ENCODE measurements at regions not wholly inside any gene's neighbourhood (a gene's known extent, or its start where the extent isn't known, plus 50 kb on each side); places are given as distances from the start of the nearest gene placed in this dataset.

- DNase-seq = no peak
Observed at GRCh38 chr22:27378311-27378800, 423.2 kb downstream of the MN1 start.

- no peak for DNase-seq
Observed at GRCh38 chr22:27378995-27379394, 422.6 kb downstream of the MN1 start.

GRCh38 chr22:27380855-27381254 lies 420.7 kb downstream of the MN1 start:
- DNase-seq = no peak

GRCh38 chr22:27381552-27381951 lies 420.0 kb downstream of the MN1 start:
- DNase-seq = no peak

GRCh38 chr22:27381960-27382742 lies 419.4 kb downstream of the MN1 start:
- DNase-seq = no peak

- DNase-seq = no peak
Observed at GRCh38 chr22:27382947-27383346, 418.6 kb downstream of the MN1 start.

GRCh38 chr22:27383896-27384295 lies 417.7 kb downstream of the MN1 start:
- DNase-seq = no peak

GRCh38 chr22:27385261-27385998 lies 416.1 kb downstream of the MN1 start:
- DNase-seq = no peak

- DNase-seq = no peak
Observed at GRCh38 chr22:27386186-27386585, 415.4 kb downstream of the MN1 start.

GRCh38 chr22:27387561-27387960 lies 414.0 kb downstream of the MN1 start:
- DNase-seq = no peak

GRCh38 chr22:27388090-27388600 lies 413.4 kb downstream of the MN1 start:
- no peak for DNase-seq

GRCh38 chr22:27389727-27390075 lies 411.9 kb downstream of the MN1 start:
- DNase-seq = no peak

- no peak for DNase-seq
Observed at GRCh38 chr22:27391092-27391770, 410.3 kb downstream of the MN1 start.

- no peak for DNase-seq
Observed at GRCh38 chr22:27393371-27393770, 408.2 kb downstream of the MN1 start.

- no peak for DNase-seq
Observed at GRCh38 chr22:27394806-27395404, 406.7 kb downstream of the MN1 start.

- DNase-seq = no peak
Observed at GRCh38 chr22:27397036-27397953, 404.3 kb downstream of the MN1 start.

GRCh38 chr22:27397954-27398342 lies 403.6 kb downstream of the MN1 start:
- no peak for DNase-seq

GRCh38 chr22:27399161-27399560 lies 402.4 kb downstream of the MN1 start:
- DNase-seq = no peak

- no peak for DNase-seq
Observed at GRCh38 chr22:27400811-27401210, 400.7 kb downstream of the MN1 start.

GRCh38 chr22:27401321-27401720 lies 400.2 kb downstream of the MN1 start:
- no peak for DNase-seq

- no peak for DNase-seq
Observed at GRCh38 chr22:27404441-27404840, 397.1 kb downstream of the MN1 start.

Data from activated CD4-positive, alpha-beta T cell treated with anti-CD3 and anti-CD28 coated beads, Interleukin-2, amount 50 U/mL, for 4 hours (primary cell).